ENCODE measurements at regions not wholly inside any gene's neighbourhood (a gene's known extent, or its start where the extent isn't known, plus 50 kb on each side); places are given as distances from the start of the nearest gene placed in this dataset.

DNA sequence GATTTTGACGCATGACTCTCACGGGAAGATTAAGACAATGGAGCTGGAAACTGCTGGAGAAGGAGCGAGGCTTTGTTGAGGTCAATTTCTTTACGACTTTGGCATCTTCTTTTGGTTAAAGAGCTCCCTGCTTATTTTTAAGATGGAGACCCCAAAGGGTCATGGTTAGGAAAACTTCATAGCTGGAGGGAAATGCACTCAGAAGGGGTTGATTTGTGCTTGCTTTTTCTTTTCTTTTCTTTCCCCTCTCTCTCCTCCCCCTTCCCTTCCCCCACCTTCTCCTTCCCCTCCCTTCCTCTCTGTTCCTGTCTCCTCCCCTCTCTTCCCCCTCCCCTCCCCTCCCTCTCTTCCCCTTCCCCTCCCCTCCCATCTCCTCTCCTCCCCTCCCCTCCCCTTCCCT is 79.0 kb downstream of the TNP1 start:
- ATAC-seq: no peak
- no peak overlapping the region for H3K4me3 ChIP-seq (replicated peaks in 1 of 3; ENCODE audit: insufficient read depth in 1 of 3, low read depth in 2 of 3, low read length in 3 of 3)
- no peak overlapping the region for H3K9ac ChIP-seq (ENCODE audit: insufficient read depth, low read depth, low read length)
- CTCF ChIA-PET (ENCODE audit: low intra/inter-chr PET ratio, low total read pairs): no interaction called here
- WGBS (ENCODE audit: low lambda C conversion rate): 66% methylated on average over 4 of the region's 4 CpGs
- H3K36me3 ChIP-seq (replicated peaks in 1 of 2; ENCODE audit: control insufficient read depth in 1 of 2, insufficient read depth in 2 of 2, low read length in 2 of 2): no peaks in the 10 kb centered on the region
- no peaks in the 10 kb centered on the region for H3K79me2 ChIP-seq (ENCODE audit: insufficient read depth, low read length)
- intact Hi-C loops (cut with micrococcal nuclease; ENCODE audit: unreplicated experiment): no loop called here
- no peaks in the 10 kb centered on the region for H4K20me1 ChIP-seq (ENCODE audit: insufficient read depth, low read length)
- H3K4me2 ChIP-seq (ENCODE audit: low read depth, low read length): no peak overlapping the region
- POLR2A ChIA-PET: no interaction called here
- H3K4me1 ChIP-seq (ENCODE audit: insufficient read depth, low read length): peaks cover 5% of the 10 kb centered on the region; the same call in 1 of the 2 replicates
- no TSS peak for BruUV-seq (replicated peaks)
- no peak overlapping the region for H3K27ac ChIP-seq (ENCODE audit: extremely low read length, insufficient read depth, low read length)
- TF ChIP-seq, protein P1, sequence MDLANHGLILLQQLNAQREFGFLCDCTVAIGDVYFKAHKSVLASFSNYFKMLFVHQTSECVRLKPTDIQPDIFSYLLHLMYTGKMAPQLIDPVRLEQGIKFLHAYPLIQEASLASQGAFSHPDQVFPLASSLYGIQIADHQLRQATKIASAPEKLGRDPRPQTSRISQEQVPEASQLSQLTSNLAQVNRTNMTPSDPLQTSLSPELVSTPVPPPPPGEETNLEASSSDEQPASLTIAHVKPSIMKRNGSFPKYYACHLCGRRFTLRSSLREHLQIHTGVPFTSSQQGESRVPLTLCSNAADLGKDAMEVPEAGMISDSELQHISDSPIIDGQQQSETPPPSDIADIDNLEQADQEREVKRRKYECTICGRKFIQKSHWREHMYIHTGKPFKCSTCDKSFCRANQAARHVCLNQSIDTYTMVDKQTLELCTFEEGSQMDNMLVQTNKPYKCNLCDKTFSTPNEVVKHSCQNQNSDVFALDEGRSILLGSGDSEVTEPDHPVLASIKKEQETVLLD (CRISPR knock-in tag; IDR thresholded peaks at IDR 0.05; ENCODE audit: low read depth): no peak
- peak; percentile 92 for TF ChIP-seq HNRNPK (IDR thresholded peaks at IDR 0.05; ENCODE audit: low read depth, low read length, poor library complexity, severe bottlenecking)
- H3K27me3 ChIP-seq (ENCODE audit: control insufficient read depth in 1 of 2, insufficient read depth in 2 of 2, low read length in 2 of 2): no peaks in the 10 kb centered on the region; a peak in 1 of 5 replicates
- H3K9me3 ChIP-seq (ENCODE audit: low read length): no peaks in the 10 kb centered on the region
- FAIRE-seq: no peak
- in situ Hi-C loops (cut with HindIII; ENCODE audit: extremely low pct_ligation_motif_present, low pct_unique_long_range_greater_than_20kb): no loop called here
- no peak overlapping the region for H2AFZ ChIP-seq (ENCODE audit: low read length)
- DNase-seq (ENCODE audit: low spot score): no peak

DNA sequence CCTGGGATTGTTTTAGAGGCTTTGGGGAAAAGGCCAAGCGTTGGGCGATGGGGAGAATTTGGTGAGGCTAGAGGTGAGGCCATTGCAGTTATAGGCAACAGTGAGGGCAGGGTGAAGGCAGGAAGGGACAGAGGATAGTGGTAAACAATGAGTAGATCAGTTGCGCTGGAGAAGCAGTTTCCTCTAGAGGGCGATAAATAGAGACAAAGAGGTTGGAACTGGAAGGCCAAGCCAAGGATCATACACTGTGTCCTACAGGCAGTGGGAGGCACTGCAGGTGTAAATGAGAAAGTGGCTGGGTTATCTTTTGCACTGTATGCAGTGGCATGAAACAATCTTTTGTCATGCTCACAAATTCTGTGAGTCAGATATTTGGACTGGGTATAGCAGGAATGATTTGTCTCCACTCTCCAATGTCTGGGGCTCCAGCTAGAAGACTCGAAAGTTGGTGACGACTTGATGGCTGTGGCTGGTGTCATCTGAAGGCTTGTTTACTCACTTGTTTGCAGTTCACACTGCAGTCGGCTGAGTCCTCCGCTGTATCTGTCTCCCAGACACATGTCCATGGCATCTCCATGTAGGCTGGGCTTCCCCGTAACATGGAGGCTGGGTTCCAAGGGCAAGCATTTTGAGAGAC is 82.1 kb downstream of the TNP1 start:
- intact Hi-C loops (cut with micrococcal nuclease; ENCODE audit: unreplicated experiment): loop anchor here (1.0 to 5.0 kb wide), 6 partner anchors 80 to 936 kb away; partner anchors contain the start of gene IGFBP5
- H3K27me3 ChIP-seq (ENCODE audit: control insufficient read depth in 1 of 2, insufficient read depth in 2 of 2, low read length in 2 of 2): peaks cover 0 to 16% of the 10 kb centered on the region in 2 experiments; a peak in 2 of 5 replicates
- ATAC-seq (peak; percentile 98), DNase-seq (ENCODE audit: low spot score) (peak; percentile 89), FAIRE-seq (peak; percentile 100)
- no TSS peak for BruUV-seq (replicated peaks)
- no peak overlapping the region for H3K27ac ChIP-seq (ENCODE audit: extremely low read length, insufficient read depth, low read length)
- H3K4me1 ChIP-seq (ENCODE audit: insufficient read depth, low read length): peaks cover 16% of the 10 kb centered on the region
- no peak overlapping the region for H3K4me3 ChIP-seq (replicated peaks in 1 of 3; ENCODE audit: insufficient read depth in 1 of 3, low read depth in 2 of 3, low read length in 3 of 3)
- H3K9me3 ChIP-seq (ENCODE audit: low read length): no peaks in the 10 kb centered on the region
- no peak overlapping the region for H3K4me2 ChIP-seq (ENCODE audit: low read depth, low read length)
- no peak overlapping the region for H2AFZ ChIP-seq (ENCODE audit: low read length)
- ChIA-PET POLR2A (no interaction called here), CTCF (ENCODE audit: low intra/inter-chr PET ratio, low total read pairs) (interaction anchor here (0.8 to 2.0 kb wide), 5 partner anchors 95 to 935 kb away, joined by 3 to 26 read pairs (median 7); no protein-coding TSS in a partner anchor)
- H4K20me1 ChIP-seq (ENCODE audit: insufficient read depth, low read length): no peaks in the 10 kb centered on the region
- in situ Hi-C loops (cut with HindIII; ENCODE audit: extremely low pct_ligation_motif_present, low pct_unique_long_range_greater_than_20kb): no loop called here
- no peaks in the 10 kb centered on the region for H3K36me3 ChIP-seq (replicated peaks in 1 of 2; ENCODE audit: control insufficient read depth in 1 of 2, insufficient read depth in 2 of 2, low read length in 2 of 2)
- no peaks in the 10 kb centered on the region for H3K79me2 ChIP-seq (ENCODE audit: insufficient read depth, low read length)
- no peak overlapping the region for H3K9ac ChIP-seq (ENCODE audit: insufficient read depth, low read depth, low read length)
- 8% methylated on average over 9 of the region's 9 CpGs for WGBS (ENCODE audit: low lambda C conversion rate)
- 0 out of 2 replicates have a peak, but pooled peaks have one; percentile 34 for TF ChIP-seq PPARG (CRISPR knock-in tag; conservative IDR thresholded peaks at IDR 0.05)
- TF ChIP-seq MAZ (IDR thresholded peaks at IDR 0.05; ENCODE audit: borderline replicate concordance, low read depth, low read length): no peak
- peak; percentile 29; the same call in 1 of the 2 replicates for TF ChIP-seq MAZ (CRISPR knock-in tag; IDR thresholded peaks at IDR 0.05; ENCODE audit: low read depth)
- no peak for TF ChIP-seq ZNF264 (CRISPR knock-in tag; IDR thresholded peaks at IDR 0.05)
- no peak for TF ChIP-seq ZNF572 (CRISPR knock-in tag; IDR thresholded peaks at IDR 0.05)
- no peak for TF ChIP-seq SP1 (IDR thresholded peaks at IDR 0.05)
- peak; percentile 16; the same call in 1 of the 2 replicates for TF ChIP-seq SP1 (CRISPR knock-in tag; IDR thresholded peaks at IDR 0.05)
- TF ChIP-seq FIP1L1 (IDR thresholded peaks at IDR 0.05; ENCODE audit: borderline replicate concordance, insufficient read depth, low read depth, low read length): no peak
- no peak for TF ChIP-seq TCF7L2 (IDR thresholded peaks at IDR 0.05; ENCODE audit: low read depth, low read length)
- TF ChIP-seq, protein P2, sequence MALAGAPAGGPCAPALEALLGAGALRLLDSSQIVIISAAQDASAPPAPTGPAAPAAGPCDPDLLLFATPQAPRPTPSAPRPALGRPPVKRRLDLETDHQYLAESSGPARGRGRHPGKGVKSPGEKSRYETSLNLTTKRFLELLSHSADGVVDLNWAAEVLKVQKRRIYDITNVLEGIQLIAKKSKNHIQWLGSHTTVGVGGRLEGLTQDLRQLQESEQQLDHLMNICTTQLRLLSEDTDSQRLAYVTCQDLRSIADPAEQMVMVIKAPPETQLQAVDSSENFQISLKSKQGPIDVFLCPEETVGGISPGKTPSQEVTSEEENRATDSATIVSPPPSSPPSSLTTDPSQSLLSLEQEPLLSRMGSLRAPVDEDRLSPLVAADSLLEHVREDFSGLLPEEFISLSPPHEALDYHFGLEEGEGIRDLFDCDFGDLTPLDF (CRISPR knock-in tag; IDR thresholded peaks at IDR 0.05): no peak
- TF ChIP-seq, protein P3, sequence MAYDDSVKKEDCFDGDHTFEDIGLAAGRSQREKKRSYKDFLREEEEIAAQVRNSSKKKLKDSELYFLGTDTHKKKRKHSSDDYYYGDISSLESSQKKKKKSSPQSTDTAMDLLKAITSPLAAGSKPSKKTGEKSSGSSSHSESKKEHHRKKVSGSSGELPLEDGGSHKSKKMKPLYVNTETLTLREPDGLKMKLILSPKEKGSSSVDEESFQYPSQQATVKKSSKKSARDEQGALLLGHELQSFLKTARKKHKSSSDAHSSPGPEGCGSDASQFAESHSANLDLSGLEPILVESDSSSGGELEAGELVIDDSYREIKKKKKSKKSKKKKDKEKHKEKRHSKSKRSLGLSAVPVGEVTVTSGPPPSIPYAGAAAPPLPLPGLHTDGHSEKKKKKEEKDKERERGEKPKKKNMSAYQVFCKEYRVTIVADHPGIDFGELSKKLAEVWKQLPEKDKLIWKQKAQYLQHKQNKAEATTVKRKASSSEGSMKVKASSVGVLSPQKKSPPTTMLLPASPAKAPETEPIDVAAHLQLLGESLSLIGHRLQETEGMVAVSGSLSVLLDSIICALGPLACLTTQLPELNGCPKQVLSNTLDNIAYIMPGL (CRISPR knock-in tag; IDR thresholded peaks at IDR 0.05; ENCODE audit: borderline replicate concordance in 1 of 2, low read depth in 1 of 2): peak; percentile 41 to 91; a peak in 3 of 4 replicates

All from HepG2 (cell line).